Transverse colon (tissue), 4 donors: ENCODE measurements at regions not wholly inside any gene's neighbourhood (a gene's known extent, or its start where the extent isn't known, plus 50 kb on each side); places are given as distances from the start of the nearest gene placed in this dataset.

Experiments
- DNase-seq: peaks from one replicate; pipeline ENCODE4 v3.0.0-alpha.2; 2019
- H3K27ac ChIP-seq, 4 donors: fragments of 200-600 bp; sonication (generic); 2 replicates each; pipeline ENCODE4 v1.5.1; 2016 to 2018; ENCODE audit warnings: inconsistent platforms in 4 of 4
- H3K27me3 ChIP-seq: fragments of 200-600 bp; sonication (generic); 2 replicates; pipeline ENCODE4 v1.5.1; 2017; ENCODE audit warnings: inconsistent platforms
- H3K36me3 ChIP-seq, 4 donors: fragments of 200-600 bp; sonication (generic); 2 replicates each; pipeline ENCODE4 v1.5.1; 2017 to 2019; ENCODE audit warnings: inconsistent platforms in 4 of 4
- H3K4me1 ChIP-seq, 4 donors: fragments of 200-600 bp; sonication (generic); 2 replicates each; pipeline ENCODE4 v1.5.1; 2017 to 2020; ENCODE audit warnings: inconsistent platforms in 4 of 4
- H3K4me3 ChIP-seq, 4 donors: fragments of 200-600 bp; sonication (generic); 1 replicate in 1 of 4; 2 replicates in 3 of 4; pipeline versions ENCODE4 v1.5.1 to v1.6.1; 2017 to 2019; ENCODE audit warnings: inconsistent platforms in 4 of 4
- H3K9me3 ChIP-seq, 2 donors: fragments of 200-600 bp; sonication (generic); 2 replicates each; pipeline ENCODE4 v1.5.1; 2017 to 2019; ENCODE audit warnings: inconsistent platforms in 2 of 2
- CTCF ChIP-seq, 5 experiments: fragments of 200-600 bp in 3 of 5; fragments of 450-650 bp in 2 of 5; sonication (generic) in 3 of 5; IDR thresholded peaks; 1 replicate in 2 of 5; 2 replicates in 3 of 5; pipeline ENCODE4 v1.5.1; 2016 to 2017; ENCODE audit warnings: antibody characterized with exemption in 5 of 5, inconsistent platforms in 3 of 5, mild to moderate bottlenecking in 2 of 5, moderate library complexity in 1 of 5
- EP300 ChIP-seq: sonication (generic); formaldehyde crosslinking; IDR thresholded peaks from one replicate; pipeline ENCODE4 v1.6.1; 2017; ENCODE audit warnings: antibody characterized with exemption, low read depth
- POLR2A ChIP-seq: fragments of 450-650 bp; IDR thresholded peaks from one replicate; pipeline ENCODE4 v1.6.1; 2016; ENCODE audit warnings: antibody characterized with exemption, mild to moderate bottlenecking, moderate library complexity
- POLR2AphosphoS5 ChIP-seq, 3 donors: sonication (generic); formaldehyde crosslinking; IDR thresholded peaks; one replicate each; pipeline ENCODE4 v1.6.1; 2016; ENCODE audit warnings: antibody characterized with exemption in 3 of 3
- WGBS, 2 donors: methylation state at CpG; one replicate each; pipeline ENCODE4 v1.1.5; 2018; ENCODE audit warnings: low coverage in 1 of 2; 5-methylcytosine and 5-hydroxymethylcytosine counted together
- in situ Hi-C, 4 donors: fragments of 200-750 bp; cut with MboI; loops; one replicate each; pipeline versions ENCODE4 v1.15.0 to v1.15.1; 2017; ENCODE audit warnings: low sequenced_read_pairs in 3 of 4, low pct_ligation_motif_present in 1 of 4, low pct_unique_long_range_greater_than_20kb in 1 of 4
- intact Hi-C: fragments of 100-400 bp; cut with DNase I; formaldehyde crosslinking; loops from one replicate; pipeline ENCODE4 v1.15.1; 2023; ENCODE audit warnings: low total_unique reads

GRCh38 chr10:59557642-59558041 is 152.0 kb downstream of the SLC16A9 start:
- intact Hi-C loops = no loop called here
- DNase-seq = no peak
- WGBS, 2 donors = 68% methylated on average over 3 of the region's 3 CpGs
- peaks cover 0 to 5% (median 0%) of the 10 kb centered on the region in 4 donors for H3K4me1 ChIP-seq
- H3K27ac ChIP-seq = no peak overlapping the region
- H3K36me3 ChIP-seq = no peaks in the 10 kb centered on the region
- H3K9me3 ChIP-seq = no peaks in the 10 kb centered on the region
- TF ChIP-seq CTCF (IDR thresholded peaks at IDR 0.05) (no peak), EP300 (no peak), POLR2AphosphoS5 (IDR thresholded peaks at IDR 0.05) (no peak), POLR2A (no peak)
- no peaks in the 10 kb centered on the region for H3K27me3 ChIP-seq
- in situ Hi-C loops = no loop called here
- no peak overlapping the region for H3K4me3 ChIP-seq

DNA sequence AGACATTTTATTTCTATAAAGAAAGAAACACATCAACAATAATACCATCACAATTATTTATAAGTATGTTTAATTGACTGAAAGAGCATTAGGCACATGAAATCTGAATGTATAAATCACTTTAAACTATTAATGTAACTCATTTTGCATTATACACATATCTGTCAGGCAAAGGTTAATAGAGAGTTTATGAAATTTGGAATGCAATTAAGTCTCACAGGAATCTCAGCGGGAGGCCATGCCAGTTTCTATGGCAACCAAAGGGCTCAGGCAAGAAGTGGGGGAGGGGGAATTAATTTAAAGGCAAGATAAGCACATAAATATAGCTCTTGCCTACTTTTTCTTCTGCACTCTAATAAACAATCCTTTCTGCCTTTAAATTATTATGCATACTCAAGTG is 152.6 kb downstream of the SLC16A9 start:
- TF ChIP-seq CTCF (IDR thresholded peaks at IDR 0.05) = no peak
- TF ChIP-seq POLR2A = no peak
- TF ChIP-seq EP300 = no peak
- TF ChIP-seq POLR2AphosphoS5 (IDR thresholded peaks at IDR 0.05) = no peak
- Histone ChIP-seq H3K27ac (no peak overlapping the region), H3K4me3 (no peak overlapping the region), H3K36me3 (no peaks in the 10 kb centered on the region), H3K4me1 (peaks cover 0 to 5% (median 0%) of the 10 kb centered on the region in 4 donors), H3K9me3 (no peaks in the 10 kb centered on the region), H3K27me3 (no peaks in the 10 kb centered on the region)
- no peak for DNase-seq
- 39 to 75% methylated on average over 1 of the region's 1 CpG for WGBS, 2 donors
- intact Hi-C loops (no loop called here), in situ Hi-C loops (no loop called here)

DNA sequence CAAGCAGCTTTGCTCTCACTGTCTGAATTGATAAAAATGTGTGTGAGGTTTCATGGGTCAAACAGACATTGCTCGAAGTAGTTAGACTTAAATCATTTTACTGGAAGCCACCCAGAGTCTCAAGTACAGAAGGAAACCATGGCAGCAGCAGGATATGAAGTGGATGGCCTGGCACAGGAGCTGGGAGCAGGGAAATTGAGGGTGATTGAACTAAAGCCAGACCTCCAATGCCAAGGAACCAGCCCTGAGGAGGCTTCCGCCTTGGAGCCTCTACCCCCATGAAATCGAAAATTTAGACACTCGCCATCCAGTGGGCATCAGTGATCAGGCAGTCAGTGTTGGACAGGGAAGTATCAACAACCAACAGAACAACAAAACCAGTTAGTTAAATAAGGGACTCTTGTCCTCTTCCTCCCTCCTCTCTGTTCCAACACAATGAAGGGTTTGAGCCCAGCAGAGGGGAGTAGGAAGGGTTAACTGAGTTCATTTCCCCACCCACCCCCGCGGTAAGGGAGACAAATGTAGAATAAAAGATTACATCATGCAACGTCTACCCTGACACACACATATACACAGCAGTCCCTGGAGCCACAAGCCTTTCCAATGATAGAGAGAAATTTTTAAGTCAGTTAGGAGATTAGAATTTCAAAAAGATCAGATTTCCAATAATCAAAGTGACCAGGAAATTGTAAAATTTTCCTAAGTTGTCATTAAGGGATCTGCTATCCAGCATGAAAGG is 156.3 kb downstream of the SLC16A9 start:
- no peak for DNase-seq
- no peak overlapping the region for H3K4me3 ChIP-seq
- no peaks in the 10 kb centered on the region for H3K9me3 ChIP-seq
- no peaks in the 10 kb centered on the region for H3K27me3 ChIP-seq
- H3K27ac ChIP-seq = no peak overlapping the region
- H3K4me1 ChIP-seq = no peaks in the 10 kb centered on the region
- H3K36me3 ChIP-seq = no peaks in the 10 kb centered on the region
- no peak for TF ChIP-seq POLR2AphosphoS5 (IDR thresholded peaks at IDR 0.05)
- no peak for TF ChIP-seq CTCF (IDR thresholded peaks at IDR 0.05)
- no peak for TF ChIP-seq POLR2A
- TF ChIP-seq EP300 = no peak
- WGBS, 2 donors = 62 to 69% methylated on average over 7 of the region's 7 CpGs
- intact Hi-C loops = no loop called here
- in situ Hi-C loops = no loop called here

DNA sequence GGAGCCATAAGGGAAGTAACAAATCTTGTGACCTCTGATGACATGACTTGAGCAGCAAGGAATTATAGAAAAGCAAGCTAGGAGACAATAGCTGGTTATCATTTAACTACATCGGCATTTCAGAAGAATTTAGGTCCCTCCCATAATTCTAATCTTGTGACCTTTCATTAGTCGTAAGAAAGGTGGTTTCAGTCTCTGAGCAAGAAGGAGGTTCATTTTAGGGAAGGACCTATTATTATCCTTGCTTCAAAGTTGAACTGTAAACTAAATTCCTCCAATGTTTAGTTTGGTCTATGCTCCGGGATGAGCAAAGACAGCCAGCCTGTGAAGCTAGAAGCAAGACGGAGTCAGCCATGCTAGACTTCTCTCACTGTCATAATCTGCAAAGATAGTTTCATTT is 159.6 kb downstream of the SLC16A9 start:
- H3K4me3 ChIP-seq = no peak overlapping the region
- H3K27ac ChIP-seq = no peak overlapping the region
- in situ Hi-C loops (no loop called here), intact Hi-C loops (no loop called here)
- WGBS, 2 donors = 73 to 78% methylated on average over 3 to 4 of the region's 4 CpGs
- H3K4me1 ChIP-seq = no peaks in the 10 kb centered on the region
- DNase-seq = no peak
- H3K27me3 ChIP-seq = no peaks in the 10 kb centered on the region
- H3K9me3 ChIP-seq = no peaks in the 10 kb centered on the region
- TF ChIP-seq POLR2A = no peak
- TF ChIP-seq EP300 = no peak
- TF ChIP-seq CTCF (IDR thresholded peaks at IDR 0.05) = no peak
- no peak for TF ChIP-seq POLR2AphosphoS5 (IDR thresholded peaks at IDR 0.05)
- no peaks in the 10 kb centered on the region for H3K36me3 ChIP-seq
